ENCODE measurements at regions not wholly inside any gene's neighbourhood (a gene's known extent, or its start where the extent isn't known, plus 50 kb on each side); places are given as distances from the start of the nearest gene placed in this dataset.

- DNase-seq, result no peak
- Histone ChIP-seq H3K36me3 (replicated peaks in 1 of 2; ENCODE audit: control extremely low read depth in 1 of 2, control insufficient read depth in 1 of 2, extremely low read depth in 1 of 2, insufficient read depth in 2 of 2, low read length in 1 of 2) (no peaks in the 10 kb centered on the region), H3K79me2 (ENCODE audit: control insufficient read depth, insufficient read depth, low read length) (no peaks in the 10 kb centered on the region), H3K9ac (ENCODE audit: low read length) (no peak overlapping the region), H3K27ac (ENCODE audit: low read length in 2 of 2) (no peak overlapping the region), H4K20me1 (ENCODE audit: control insufficient read depth, insufficient read depth, low read length, poor library complexity, severe bottlenecking) (no peaks in the 10 kb centered on the region), H3K4me3 (ENCODE audit: control extremely low read depth in 1 of 5, extremely low read depth in 1 of 5, insufficient read depth in 1 of 5, low read depth in 2 of 5, low read length in 4 of 5) (no peak overlapping the region), H3K4me1 (ENCODE audit: control insufficient read depth in 2 of 2, insufficient read depth in 2 of 2, low read length in 2 of 2) (no peaks in the 10 kb centered on the region), H3K27me3 (replicated peaks in 1 of 4; ENCODE audit: control extremely low read depth in 1 of 4, control insufficient read depth in 3 of 4, insufficient read depth in 4 of 4, low read length in 3 of 4) (no peaks in the 10 kb centered on the region), H3K4me2 (replicated peaks; ENCODE audit: low read depth, low read length, poor library complexity, severe bottlenecking) (no peak overlapping the region), H3K9me3 (ENCODE audit: control extremely low read depth in 1 of 3, control insufficient read depth in 2 of 3, insufficient read depth in 1 of 3, low read length in 2 of 3) (no peaks in the 10 kb centered on the region), H2AFZ (ENCODE audit: insufficient read depth, low read depth, low read length, poor library complexity, severe bottlenecking) (no peak overlapping the region)
- intact Hi-C loops (cut with micrococcal nuclease), result no loop called here
- no peaks in the 10 kb centered on the region for H3K27me3 Mint-ChIP-seq
- POLR2A ChIA-PET, result no interaction called here
- H3K27ac Mint-ChIP-seq, result no peak overlapping the region
- H3K9me3 Mint-ChIP-seq (ENCODE audit: insufficient read depth), result peaks cover 5% of the 10 kb centered on the region
- no peak overlapping the region for H3K4me3 Mint-ChIP-seq
- CTCF ChIA-PET, result no interaction called here
- TF ChIP-seq CTCF (IDR thresholded peaks at IDR 0.05), result no peak
- TF ChIP-seq EZH2 (IDR thresholded peaks at IDR 0.05; ENCODE audit: borderline replicate concordance, insufficient read depth, low read depth, low read length, poor library complexity, severe bottlenecking), result no peak
- no peak for ATAC-seq (ENCODE audit: low read depth)
- WGBS (ENCODE audit: insufficient coverage), result no CpG with 5 or more reads among the region's 1 CpG
- no peaks in the 10 kb centered on the region for H3K4me1 Mint-ChIP-seq
These were observed 421.8 kb downstream of the GBA3 start for GRCh38 chr4:23114538-23114937.

GRCh38 chr4:23113104-23113503, 420.4 kb downstream of the GBA3 start:
- H3K27ac Mint-ChIP-seq, result no peak overlapping the region
- intact Hi-C loops (cut with micrococcal nuclease), result no loop called here
- no peak for DNase-seq
- Histone ChIP-seq H3K27ac (ENCODE audit: low read length in 2 of 2) (no peak overlapping the region), H2AFZ (ENCODE audit: insufficient read depth, low read depth, low read length, poor library complexity, severe bottlenecking) (no peak overlapping the region), H3K9me3 (ENCODE audit: control extremely low read depth in 1 of 3, control insufficient read depth in 2 of 3, insufficient read depth in 1 of 3, low read length in 2 of 3) (no peaks in the 10 kb centered on the region), H3K79me2 (ENCODE audit: control insufficient read depth, insufficient read depth, low read length) (no peaks in the 10 kb centered on the region), H4K20me1 (ENCODE audit: control insufficient read depth, insufficient read depth, low read length, poor library complexity, severe bottlenecking) (no peaks in the 10 kb centered on the region), H3K27me3 (replicated peaks in 1 of 4; ENCODE audit: control extremely low read depth in 1 of 4, control insufficient read depth in 3 of 4, insufficient read depth in 4 of 4, low read length in 3 of 4) (no peaks in the 10 kb centered on the region), H3K4me2 (replicated peaks; ENCODE audit: low read depth, low read length, poor library complexity, severe bottlenecking) (no peak overlapping the region), H3K9ac (ENCODE audit: low read length) (no peak overlapping the region), H3K4me3 (ENCODE audit: control extremely low read depth in 1 of 5, extremely low read depth in 1 of 5, insufficient read depth in 1 of 5, low read depth in 2 of 5, low read length in 4 of 5) (no peak overlapping the region), H3K4me1 (ENCODE audit: control insufficient read depth in 2 of 2, insufficient read depth in 2 of 2, low read length in 2 of 2) (no peaks in the 10 kb centered on the region), H3K36me3 (replicated peaks in 1 of 2; ENCODE audit: control extremely low read depth in 1 of 2, control insufficient read depth in 1 of 2, extremely low read depth in 1 of 2, insufficient read depth in 2 of 2, low read length in 1 of 2) (no peaks in the 10 kb centered on the region)
- no peak overlapping the region for H3K4me3 Mint-ChIP-seq
- no peak for ATAC-seq (ENCODE audit: low read depth)
- WGBS (ENCODE audit: insufficient coverage), result no CpG with 5 or more reads among the region's 2 CpGs
- H3K4me1 Mint-ChIP-seq, result no peaks in the 10 kb centered on the region
- no peak for TF ChIP-seq EZH2 (IDR thresholded peaks at IDR 0.05; ENCODE audit: borderline replicate concordance, insufficient read depth, low read depth, low read length, poor library complexity, severe bottlenecking)
- peaks cover 5% of the 10 kb centered on the region for H3K9me3 Mint-ChIP-seq (ENCODE audit: insufficient read depth)
- H3K27me3 Mint-ChIP-seq, result no peaks in the 10 kb centered on the region
- POLR2A ChIA-PET, result no interaction called here
- CTCF ChIA-PET, result no interaction called here
